ENCODE measurements at regions not wholly inside any gene's neighbourhood (a gene's known extent, or its start where the extent isn't known, plus 50 kb on each side); places are given as distances from the start of the nearest gene placed in this dataset.

- intact Hi-C loops (cut with micrococcal nuclease), result no loop called here
- no peaks in the 10 kb centered on the region for H3K9me3 ChIP-seq (replicated peaks; ENCODE audit: control insufficient read depth, insufficient read depth, low read depth, low read length)
- H3K27ac ChIP-seq (ENCODE audit: extremely low read depth, low read depth, low read length), result no peak overlapping the region
- BruUV-seq (replicated peaks), result no TSS peak
- H3K4me2 ChIP-seq (ENCODE audit: insufficient read depth, low read length), result no peak overlapping the region
- H3K79me2 ChIP-seq (ENCODE audit: control insufficient read depth, insufficient read depth, low read length), result no peaks in the 10 kb centered on the region
- POLR2A ChIA-PET, result no interaction called here
- H3K9ac ChIP-seq (ENCODE audit: insufficient read depth in 1 of 2, low read depth in 2 of 2, low read length in 2 of 2), result no peak overlapping the region
- in situ Hi-C loops (cut with MboI), result no loop called here
- FAIRE-seq, result no peak
- CTCF ChIA-PET (ENCODE audit: low intra/inter-chr PET ratio), result no interaction called here
- no peak for ATAC-seq
- no peaks in the 10 kb centered on the region for H3K4me1 ChIP-seq (replicated peaks in 1 of 2; ENCODE audit: control insufficient read depth in 2 of 2, insufficient read depth in 2 of 2, low read length in 2 of 2)
- peaks cover 8 to 17% of the 10 kb centered on the region in 2 experiments; a peak in 2 of 5 replicates for H3K27me3 ChIP-seq (ENCODE audit: control insufficient read depth in 2 of 2, insufficient read depth in 2 of 2, low read length in 2 of 2)
- DNase-seq (ENCODE audit: extremely low read depth in 1 of 4, low spot score in 3 of 4), result no peak
- H2AFZ ChIP-seq (ENCODE audit: low read depth, low read length), result no peak overlapping the region
- H3K4me3 ChIP-seq, result no peak overlapping the region
- peaks cover 3% of the 10 kb centered on the region for H4K20me1 ChIP-seq (replicated peaks; ENCODE audit: control insufficient read depth, insufficient read depth, low read length)
- H3K9me1 ChIP-seq (ENCODE audit: control insufficient read depth, insufficient read depth, low read length), result no peaks in the 10 kb centered on the region
- no peaks in the 10 kb centered on the region for H3K36me3 ChIP-seq (ENCODE audit: control insufficient read depth, insufficient read depth, low read length)
- TF ChIP-seq ZNF143 (CRISPR knock-in tag; IDR thresholded peaks at IDR 0.05) (no peak), GTF2E2 (tag; IDR thresholded peaks at IDR 0.05) (no peak), ZNF512 (tag; IDR thresholded peaks at IDR 0.05) (no peak), NR2F6 (CRISPR knock-in tag; IDR thresholded peaks at IDR 0.05) (no peak), ZNF12 (CRISPR knock-in tag; IDR thresholded peaks at IDR 0.05) (no peak), ATF1 (CRISPR knock-in tag; IDR thresholded peaks at IDR 0.05) (no peak), ATF1 (tag; IDR thresholded peaks at IDR 0.05) (no peak), JUND (IDR thresholded peaks at IDR 0.05; ENCODE audit: borderline replicate concordance, low read depth, low read length) (no peak), JUND (tag; IDR thresholded peaks at IDR 0.05; ENCODE audit: borderline replicate concordance, low read depth, low read length) (no peak), CHD1 (IDR thresholded peaks at IDR 0.05; ENCODE audit: low read length) (no peak), DACH1 (IDR thresholded peaks at IDR 0.05; ENCODE audit: partially characterized antibody) (no peak), POLR3G (IDR thresholded peaks at IDR 0.05; ENCODE audit: extremely low read depth, insufficient read length, insufficient replicate concordance) (no peak), ZNF511 (CRISPR knock-in tag; IDR thresholded peaks at IDR 0.05) (no peak), KDM4B (IDR thresholded peaks at IDR 0.05; ENCODE audit: borderline replicate concordance in 2 of 2, low read depth in 1 of 2) (no peak), MCM3 (IDR thresholded peaks at IDR 0.05) (no peak), ZNF436 (CRISPR knock-in tag; IDR thresholded peaks at IDR 0.05) (no peak)
- TF ChIP-seq, protein P1, sequence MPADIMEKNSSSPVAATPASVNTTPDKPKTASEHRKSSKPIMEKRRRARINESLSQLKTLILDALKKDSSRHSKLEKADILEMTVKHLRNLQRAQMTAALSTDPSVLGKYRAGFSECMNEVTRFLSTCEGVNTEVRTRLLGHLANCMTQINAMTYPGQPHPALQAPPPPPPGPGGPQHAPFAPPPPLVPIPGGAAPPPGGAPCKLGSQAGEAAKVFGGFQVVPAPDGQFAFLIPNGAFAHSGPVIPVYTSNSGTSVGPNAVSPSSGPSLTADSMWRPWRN (IDR thresholded peaks at IDR 0.05; ENCODE audit: low read depth), result no peak
- TF ChIP-seq, protein P2, sequence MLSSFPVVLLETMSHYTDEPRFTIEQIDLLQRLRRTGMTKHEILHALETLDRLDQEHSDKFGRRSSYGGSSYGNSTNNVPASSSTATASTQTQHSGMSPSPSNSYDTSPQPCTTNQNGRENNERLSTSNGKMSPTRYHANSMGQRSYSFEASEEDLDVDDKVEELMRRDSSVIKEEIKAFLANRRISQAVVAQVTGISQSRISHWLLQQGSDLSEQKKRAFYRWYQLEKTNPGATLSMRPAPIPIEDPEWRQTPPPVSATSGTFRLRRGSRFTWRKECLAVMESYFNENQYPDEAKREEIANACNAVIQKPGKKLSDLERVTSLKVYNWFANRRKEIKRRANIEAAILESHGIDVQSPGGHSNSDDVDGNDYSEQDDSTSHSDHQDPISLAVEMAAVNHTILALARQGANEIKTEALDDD (IDR thresholded peaks at IDR 0.05), result no peak
Observed at GRCh38 chr2:120554625-120555032, 181.0 kb upstream of the GLI2 start.
